Left lung (tissue), 4 donors: ENCODE measurements at regions not wholly inside any gene's neighbourhood (a gene's known extent, or its start where the extent isn't known, plus 50 kb on each side); places are given as distances from the start of the nearest gene placed in this dataset.

Source experiments
- ATAC-seq: fragments of 200-7000 bp; cut with Tn5 transposase; one replicate; pipeline ENCODE4 v1.9.1; 2020; ENCODE audit warnings: moderate library complexity
- DNase-seq, 4 donors: peaks; one replicate each; pipeline ENCODE4 v3.0.0-alpha.2; 2013 to 2020
- H3K27ac ChIP-seq, 2 donors: fragments of 200-600 bp; sonication (generic) in 1 of 2; one replicate each; pipeline versions ENCODE4 v1.5.0 to v1.8.0; 2020 to 2021
- H3K27me3 ChIP-seq, 2 donors: fragments of 200-600 bp; sonication (generic) in 1 of 2; one replicate each; pipeline versions ENCODE4 v1.5.0 to v1.8.0; 2020 to 2021
- H3K36me3 ChIP-seq, 2 donors: fragments of 200-600 bp; sonication (generic) in 1 of 2; one replicate each; pipeline versions ENCODE4 v1.5.0 to v1.8.0; 2020 to 2021
- H3K4me1 ChIP-seq, 2 donors: fragments of 200-600 bp; one replicate each; pipeline ENCODE4 v1.8.0; 2021
- H3K4me3 ChIP-seq, 2 donors: fragments of 200-600 bp; sonication (generic) in 1 of 2; one replicate each; pipeline versions ENCODE4 v1.5.0 to v1.8.0; 2020 to 2021; ENCODE audit warnings: mild to moderate bottlenecking in 1 of 2
- H3K9me3 ChIP-seq, 2 donors: fragments of 200-600 bp; sonication (generic) in 1 of 2; one replicate each; pipeline versions ENCODE4 v1.5.0 to v1.8.0; 2020 to 2021
- intact Hi-C, 2 donors: fragments of 100-400 bp; cut with DNase I; formaldehyde crosslinking; loops; one replicate each; pipeline versions ENCODE4 v1.11.2 to v1.14.2; 2022
- TF ChIP-seq, protein P1 (sequence below), 2 donors: fragments of 200-600 bp; sonication (generic) in 1 of 2; IDR thresholded peaks; one replicate each; pipeline versions ENCODE4 v1.5.0 to v1.8.0; 2021; ENCODE audit warnings: antibody characterized with exemption in 2 of 2
- donor health status: DM: no; HTN: yes; CAD: no.
- donor health status: DM: no; HTN: no; CAD: no.

DNA sequence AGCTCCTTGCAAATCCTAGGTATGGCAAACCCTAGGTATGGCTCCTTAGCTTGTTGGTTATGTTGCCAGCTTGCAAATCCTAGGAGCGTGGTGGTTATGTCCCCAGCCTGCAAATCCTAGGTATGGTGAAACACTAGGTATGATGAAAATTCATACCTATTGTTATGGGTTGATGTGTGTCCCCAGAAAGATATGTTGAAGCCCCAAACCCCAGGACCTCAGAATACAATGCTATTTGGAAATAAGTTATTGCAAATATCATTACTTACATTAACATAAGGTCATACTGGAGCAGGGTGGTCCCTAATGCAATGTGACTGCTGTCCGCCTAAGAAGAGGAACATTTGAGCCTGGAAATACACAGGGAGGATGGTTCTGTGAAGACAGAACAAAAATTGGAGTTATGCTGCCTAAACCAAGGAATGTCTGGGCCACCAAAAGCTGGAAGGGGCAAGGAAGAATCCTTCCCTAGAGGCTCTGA lies 220.8 kb downstream of the MYCN start:
- ATAC-seq: no peak
- Histone ChIP-seq H3K27ac (no peak overlapping the region), H3K9me3 (no peaks in the 10 kb centered on the region), H3K36me3 (no peaks in the 10 kb centered on the region), H3K27me3 (peaks cover 0 to 5% of the 10 kb centered on the region in 2 donors), H3K4me3 (no peak overlapping the region), H3K4me1 (no peaks in the 10 kb centered on the region)
- TF ChIP-seq, protein P1, sequence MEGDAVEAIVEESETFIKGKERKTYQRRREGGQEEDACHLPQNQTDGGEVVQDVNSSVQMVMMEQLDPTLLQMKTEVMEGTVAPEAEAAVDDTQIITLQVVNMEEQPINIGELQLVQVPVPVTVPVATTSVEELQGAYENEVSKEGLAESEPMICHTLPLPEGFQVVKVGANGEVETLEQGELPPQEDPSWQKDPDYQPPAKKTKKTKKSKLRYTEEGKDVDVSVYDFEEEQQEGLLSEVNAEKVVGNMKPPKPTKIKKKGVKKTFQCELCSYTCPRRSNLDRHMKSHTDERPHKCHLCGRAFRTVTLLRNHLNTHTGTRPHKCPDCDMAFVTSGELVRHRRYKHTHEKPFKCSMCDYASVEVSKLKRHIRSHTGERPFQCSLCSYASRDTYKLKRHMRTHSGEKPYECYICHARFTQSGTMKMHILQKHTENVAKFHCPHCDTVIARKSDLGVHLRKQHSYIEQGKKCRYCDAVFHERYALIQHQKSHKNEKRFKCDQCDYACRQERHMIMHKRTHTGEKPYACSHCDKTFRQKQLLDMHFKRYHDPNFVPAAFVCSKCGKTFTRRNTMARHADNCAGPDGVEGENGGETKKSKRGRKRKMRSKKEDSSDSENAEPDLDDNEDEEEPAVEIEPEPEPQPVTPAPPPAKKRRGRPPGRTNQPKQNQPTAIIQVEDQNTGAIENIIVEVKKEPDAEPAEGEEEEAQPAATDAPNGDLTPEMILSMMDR (IDR thresholded peaks at IDR 0.05): no peak
- no peak for DNase-seq
- intact Hi-C loops: no loop called here

DNA sequence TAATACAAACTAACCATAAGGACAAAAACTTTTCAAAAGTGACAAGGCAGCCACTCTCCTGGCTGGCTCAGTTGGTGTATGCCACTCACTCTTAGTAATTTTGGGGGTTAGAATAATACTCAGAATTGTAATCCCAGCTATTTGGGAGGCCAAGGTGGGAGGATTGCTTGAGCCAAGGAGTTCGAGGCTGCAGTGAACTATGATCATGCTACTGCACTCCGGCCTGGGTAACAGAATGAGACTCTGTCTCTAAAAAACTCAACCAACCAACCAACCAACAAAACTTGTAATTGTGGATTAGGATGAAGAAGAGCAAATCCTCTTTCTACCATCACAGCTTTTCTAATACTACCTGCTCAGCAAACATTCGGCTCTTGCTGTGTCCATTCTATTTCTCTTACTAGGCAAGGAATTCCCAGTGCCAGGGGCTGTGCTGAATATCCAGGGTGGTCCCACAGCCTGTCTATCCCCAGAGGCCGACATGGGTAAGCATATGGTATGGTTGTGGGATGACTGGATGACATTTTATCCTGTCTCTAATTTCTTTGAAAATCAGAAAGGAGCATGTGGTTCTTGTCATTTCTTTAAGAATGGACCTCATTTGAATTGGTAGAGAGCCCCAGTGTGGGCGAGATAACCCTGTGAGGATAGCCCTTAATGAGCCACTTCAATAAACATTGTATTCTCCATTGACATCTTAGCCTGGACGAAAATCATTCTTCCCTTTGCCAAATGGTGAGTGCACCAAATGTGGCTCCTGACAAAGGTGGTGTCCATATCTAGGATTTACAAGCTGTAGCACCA lies 220.1 kb downstream of the MYCN start:
- Histone ChIP-seq H3K4me3 (no peak overlapping the region), H3K36me3 (no peaks in the 10 kb centered on the region), H3K9me3 (no peaks in the 10 kb centered on the region), H3K4me1 (no peaks in the 10 kb centered on the region), H3K27ac (no peak overlapping the region), H3K27me3 (no peaks in the 10 kb centered on the region)
- no peak for ATAC-seq
- no peak for DNase-seq
- intact Hi-C loops: no loop called here
- TF ChIP-seq, protein P1 (IDR thresholded peaks at IDR 0.05): no peak

DNA sequence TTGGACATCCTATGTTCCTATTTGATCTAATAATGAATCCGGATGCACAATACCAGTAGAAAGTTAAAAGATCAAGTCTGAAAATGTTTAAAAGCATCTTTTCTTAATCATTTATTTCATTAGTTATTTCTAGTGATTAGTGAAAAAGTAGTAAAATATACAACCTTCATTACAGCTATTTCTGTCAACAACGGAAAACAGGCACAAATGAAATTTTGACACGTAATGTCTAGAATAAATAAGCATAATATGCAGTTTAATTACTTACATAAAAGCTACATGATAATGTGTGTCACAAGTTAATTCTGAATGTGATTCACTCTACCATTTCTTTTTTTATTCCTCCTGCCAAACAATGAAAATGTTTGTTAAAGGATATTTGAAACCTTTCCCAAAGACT lies 216.1 kb downstream of the MYCN start:
- no peak overlapping the region for H3K4me3 ChIP-seq
- H3K27ac ChIP-seq: no peak overlapping the region
- no peaks in the 10 kb centered on the region for H3K36me3 ChIP-seq
- intact Hi-C loops: no loop called here
- TF ChIP-seq, protein P1 (IDR thresholded peaks at IDR 0.05): no peak
- H3K27me3 ChIP-seq: no peaks in the 10 kb centered on the region
- ATAC-seq (no peak), DNase-seq (no peak)
- no peaks in the 10 kb centered on the region for H3K4me1 ChIP-seq
- H3K9me3 ChIP-seq: no peaks in the 10 kb centered on the region

DNA sequence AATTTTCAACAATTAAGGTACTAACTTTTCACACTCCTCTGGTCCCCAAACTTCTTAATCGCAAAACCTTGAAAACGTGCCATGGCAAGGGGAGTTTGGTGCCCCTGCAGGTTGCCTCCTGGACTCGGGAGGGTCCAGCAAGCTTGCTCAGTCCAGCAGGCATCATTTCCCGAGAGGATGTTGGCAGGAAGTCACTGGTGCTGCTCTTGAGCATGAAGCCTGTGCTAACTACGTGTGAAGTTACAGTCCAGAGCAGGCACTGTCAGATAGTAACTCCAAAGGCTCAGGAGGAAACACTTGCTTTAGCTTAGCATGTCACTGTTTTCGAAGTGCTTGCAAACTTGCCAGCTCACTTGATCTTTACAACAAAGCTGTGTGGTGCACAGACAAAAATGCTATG lies 215.4 kb downstream of the MYCN start:
- TF ChIP-seq, protein P1 (IDR thresholded peaks at IDR 0.05): no peak
- H3K27ac ChIP-seq: no peak overlapping the region
- no peaks in the 10 kb centered on the region for H3K9me3 ChIP-seq
- peak in 2 of 4 donors; percentile 25 to 53 for DNase-seq
- H3K36me3 ChIP-seq: no peaks in the 10 kb centered on the region
- intact Hi-C loops: no loop called here
- no peaks in the 10 kb centered on the region for H3K4me1 ChIP-seq
- no peak for ATAC-seq
- H3K4me3 ChIP-seq: no peak overlapping the region
- H3K27me3 ChIP-seq: no peaks in the 10 kb centered on the region

DNA sequence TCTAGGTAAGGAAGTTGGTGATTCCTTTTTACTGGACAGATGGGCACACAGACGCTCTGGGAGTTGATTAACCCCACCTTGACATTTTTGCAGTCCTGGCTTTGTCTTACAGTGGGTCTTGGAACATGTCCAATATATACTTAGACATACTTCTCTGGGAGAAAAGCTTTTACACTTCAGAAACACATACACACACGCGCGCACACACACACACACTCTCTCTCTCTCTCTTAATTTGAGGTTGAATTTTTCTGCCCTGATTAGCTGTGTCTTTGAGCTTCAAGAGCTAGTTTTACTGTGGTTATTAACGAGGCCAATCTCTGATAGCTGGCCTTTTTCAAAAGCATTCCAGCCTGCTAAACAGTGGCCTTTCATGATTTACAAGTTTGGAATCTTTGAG lies 215.0 kb downstream of the MYCN start:
- H3K36me3 ChIP-seq: no peaks in the 10 kb centered on the region
- H3K27ac ChIP-seq: no peak overlapping the region
- H3K27me3 ChIP-seq: no peaks in the 10 kb centered on the region
- no peak overlapping the region for H3K4me3 ChIP-seq
- DNase-seq (peak in 1 of 4 donors; percentile 22), ATAC-seq (no peak)
- H3K4me1 ChIP-seq: no peaks in the 10 kb centered on the region
- TF ChIP-seq, protein P1 (IDR thresholded peaks at IDR 0.05): no peak
- intact Hi-C loops: no loop called here
- H3K9me3 ChIP-seq: no peaks in the 10 kb centered on the region
